Effector memory CD4-positive, alpha-beta T cell (primary cell): ENCODE measurements at regions not wholly inside any gene's neighbourhood (a gene's known extent, or its start where the extent isn't known, plus 50 kb on each side); places are given as distances from the start of the nearest gene placed in this dataset.
"Not testable (repeated sequence)": the region's sequence is repeated elsewhere in the genome, so short reads cannot be mapped to it uniquely, and the experiment has no call there.

ENCODE experiments used
- DNase-seq, 3 donors: peaks; one replicate each; pipeline ENCODE4 v3.0.0-alpha.2; 2020
- H3K27ac ChIP-seq: 2 replicates; pipeline ENCODE4 v1.7.0; 2013; ENCODE audit warnings: mild to moderate bottlenecking, low read length, moderate library complexity; ENCODE audit not compliant: insufficient read depth, poor library complexity, severe bottlenecking
- H3K27me3 ChIP-seq: replicated peaks from 2 replicates; pipeline ENCODE4 v1.7.0; 2013; ENCODE audit warnings: mild to moderate bottlenecking, low read length; ENCODE audit not compliant: insufficient read depth, control insufficient read depth, poor library complexity, severe bottlenecking
- H3K36me3 ChIP-seq: 2 replicates; pipeline ENCODE4 v1.7.0; 2013; ENCODE audit warnings: mild to moderate bottlenecking, low read length, moderate library complexity; ENCODE audit not compliant: control insufficient read depth, insufficient read depth
- H3K4me1 ChIP-seq: 2 replicates; pipeline ENCODE4 v1.7.0; 2013; ENCODE audit warnings: low read length, mild to moderate bottlenecking; ENCODE audit not compliant: control insufficient read depth, insufficient read depth, poor library complexity, severe bottlenecking
- H3K4me3 ChIP-seq: 2 replicates; pipeline ENCODE4 v1.7.0; 2013; ENCODE audit warnings: low read length, low read depth, mild to moderate bottlenecking; ENCODE audit not compliant: insufficient read depth, poor library complexity, severe bottlenecking
- H3K9me3 ChIP-seq: 2 replicates; pipeline ENCODE4 v1.7.0; 2013; ENCODE audit warnings: mild to moderate bottlenecking, low read length, moderate library complexity; ENCODE audit not compliant: control insufficient read depth

DNA sequence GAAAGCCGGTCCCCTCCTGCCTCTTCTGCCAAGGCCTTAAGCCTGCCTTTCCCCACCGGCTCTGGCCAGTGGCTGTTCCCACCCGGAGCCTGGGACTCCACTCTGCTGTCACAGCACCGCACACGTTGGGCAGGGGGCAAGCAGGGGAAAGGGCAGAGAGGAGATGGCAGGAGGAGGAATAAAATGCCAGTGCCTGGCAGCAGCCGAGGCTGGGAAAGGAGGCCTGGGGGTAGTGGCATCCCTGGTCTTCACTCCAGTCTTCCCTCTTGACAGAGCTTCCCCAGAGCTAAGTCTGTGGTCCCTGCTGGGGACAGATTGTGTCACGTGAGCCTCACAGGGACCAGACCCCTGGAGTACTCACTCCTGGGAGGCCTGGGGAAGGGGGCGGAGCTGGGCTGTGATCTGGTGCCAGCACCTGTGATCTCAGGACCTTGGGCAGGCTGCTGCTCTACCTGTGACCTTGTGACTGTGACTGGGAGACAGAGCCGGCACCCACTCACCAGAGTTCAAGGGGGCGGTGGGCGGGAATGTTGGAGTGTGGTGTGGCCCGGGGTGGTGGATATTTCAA, 97.2 kb upstream of the GSE1 start:
- Histone ChIP-seq H3K27ac (no peak overlapping the region), H3K36me3 (no peaks in the 10 kb centered on the region), H3K4me1 (no peaks in the 10 kb centered on the region), H3K27me3 (no peaks in the 10 kb centered on the region), H3K4me3 (no peak overlapping the region), H3K9me3 (no peaks in the 10 kb centered on the region)
- DNase-seq = no peak

DNA sequence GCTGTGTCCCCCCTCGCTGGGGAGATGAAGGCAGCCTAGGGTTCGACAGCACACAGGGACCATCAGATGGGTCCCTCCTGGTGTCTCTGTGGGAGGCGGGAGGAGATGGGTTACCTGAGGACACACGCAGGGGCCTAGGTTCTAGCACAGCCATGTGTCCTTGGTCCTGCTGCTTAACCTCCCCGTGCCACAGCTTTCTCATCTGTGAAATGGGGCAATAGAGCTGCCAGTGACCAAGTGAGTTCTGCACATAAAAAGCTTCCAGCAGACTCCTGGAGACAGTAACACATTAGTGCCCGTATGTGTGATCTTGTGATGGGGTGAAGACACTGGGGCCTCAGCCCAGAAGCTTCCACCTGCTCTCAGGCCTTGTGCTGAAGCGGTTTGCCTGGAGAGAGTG, 96.0 kb upstream of the GSE1 start:
- H3K4me3 ChIP-seq = no peak overlapping the region
- no peaks in the 10 kb centered on the region for H3K27me3 ChIP-seq
- no peak for DNase-seq
- H3K4me1 ChIP-seq = no peaks in the 10 kb centered on the region
- H3K9me3 ChIP-seq = no peaks in the 10 kb centered on the region
- H3K36me3 ChIP-seq = no peaks in the 10 kb centered on the region
- no peak overlapping the region for H3K27ac ChIP-seq

DNA sequence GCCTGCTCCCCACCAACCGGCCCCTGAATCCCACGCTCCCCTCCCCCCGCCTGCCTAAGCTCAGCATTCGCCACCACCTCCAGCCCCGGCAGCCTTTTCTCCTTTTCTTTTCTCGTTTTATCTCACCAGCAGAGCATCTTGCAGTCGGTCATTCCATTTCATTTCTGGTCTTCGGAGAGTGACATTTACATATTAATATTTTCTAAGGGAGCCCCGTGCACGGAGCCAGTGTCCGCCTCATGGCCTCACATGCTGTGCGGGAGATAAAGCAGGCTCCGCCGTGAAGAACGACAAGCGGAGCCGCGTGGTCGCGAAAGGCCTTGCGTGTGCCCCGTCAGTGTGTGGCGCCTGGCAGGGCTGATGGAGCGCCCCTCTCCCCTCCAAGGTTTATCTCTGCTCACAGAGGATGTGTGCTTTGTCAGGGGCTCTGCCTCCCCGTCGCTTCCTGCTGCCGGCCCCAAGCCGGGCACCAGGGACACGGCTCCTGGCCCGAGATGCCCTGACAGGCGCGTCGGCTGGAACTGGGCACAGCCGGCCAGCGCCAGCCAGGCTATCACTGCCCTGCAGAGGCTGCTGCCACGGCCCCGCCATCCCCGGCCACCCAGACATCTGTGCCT, 95.5 kb upstream of the GSE1 start:
- H3K9me3 ChIP-seq = no peaks in the 10 kb centered on the region
- no peaks in the 10 kb centered on the region for H3K27me3 ChIP-seq
- no peak overlapping the region for H3K4me3 ChIP-seq
- H3K4me1 ChIP-seq = no peaks in the 10 kb centered on the region
- no peak overlapping the region for H3K27ac ChIP-seq
- DNase-seq = no peak
- H3K36me3 ChIP-seq = no peaks in the 10 kb centered on the region

DNA sequence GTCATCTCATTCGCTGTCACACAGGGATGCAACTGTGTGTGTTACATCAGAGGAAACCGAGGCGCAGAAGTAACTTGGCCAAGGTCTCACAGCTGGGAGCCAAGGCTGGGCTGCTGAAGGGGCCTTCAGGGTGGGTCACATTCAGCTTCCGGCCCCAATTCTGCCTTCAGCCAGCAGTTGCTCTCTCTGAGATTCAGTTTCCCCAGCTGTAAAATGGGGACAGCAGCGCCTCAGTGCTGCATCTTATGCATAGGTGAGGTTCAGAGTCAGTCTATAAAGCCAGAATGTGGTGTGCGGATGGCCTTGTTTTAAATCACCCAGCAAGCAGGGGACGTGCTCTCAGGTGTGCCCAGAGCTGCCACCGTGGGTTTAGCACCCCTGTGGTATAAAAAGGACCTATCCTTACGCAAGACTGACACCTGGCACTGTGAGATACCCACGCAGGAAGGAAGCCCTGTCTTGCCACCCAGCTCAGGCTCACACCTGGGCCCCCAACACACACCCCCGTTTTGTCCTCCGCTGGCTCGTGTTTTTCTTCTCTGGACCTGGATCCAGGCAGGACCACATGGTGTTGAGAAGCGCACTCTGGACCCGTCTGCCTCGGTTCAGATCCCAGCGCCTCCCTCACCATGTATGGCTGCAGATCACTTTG, 94.6 kb upstream of the GSE1 start:
- no peaks in the 10 kb centered on the region for H3K36me3 ChIP-seq
- no peak overlapping the region for H3K27ac ChIP-seq
- DNase-seq = no peak
- no peak overlapping the region for H3K4me3 ChIP-seq
- no peaks in the 10 kb centered on the region for H3K27me3 ChIP-seq
- no peaks in the 10 kb centered on the region for H3K9me3 ChIP-seq
- H3K4me1 ChIP-seq = no peaks in the 10 kb centered on the region

DNA sequence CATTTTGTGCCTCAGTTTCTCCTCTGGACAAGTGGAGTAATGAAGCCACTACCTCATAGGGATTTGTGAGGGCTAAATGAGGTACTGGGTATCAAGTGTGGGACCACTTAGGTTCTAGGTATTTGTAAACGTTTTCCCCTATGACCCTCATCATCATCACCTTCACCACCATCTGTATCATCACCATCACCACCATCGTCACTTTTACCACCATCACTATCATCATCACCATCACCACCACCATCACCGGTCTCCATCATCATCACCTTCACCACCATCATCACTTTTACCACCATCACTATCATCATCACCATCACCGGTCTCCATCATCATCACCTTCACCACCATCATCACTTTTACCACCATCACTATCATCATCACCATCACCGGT, 94.1 kb upstream of the GSE1 start:
- H3K4me3 ChIP-seq, H3K4me1 ChIP-seq, H3K27ac ChIP-seq, H3K27me3 ChIP-seq, DNase-seq, H3K9me3 ChIP-seq, H3K36me3 ChIP-seq: not testable (repeated sequence)

DNA sequence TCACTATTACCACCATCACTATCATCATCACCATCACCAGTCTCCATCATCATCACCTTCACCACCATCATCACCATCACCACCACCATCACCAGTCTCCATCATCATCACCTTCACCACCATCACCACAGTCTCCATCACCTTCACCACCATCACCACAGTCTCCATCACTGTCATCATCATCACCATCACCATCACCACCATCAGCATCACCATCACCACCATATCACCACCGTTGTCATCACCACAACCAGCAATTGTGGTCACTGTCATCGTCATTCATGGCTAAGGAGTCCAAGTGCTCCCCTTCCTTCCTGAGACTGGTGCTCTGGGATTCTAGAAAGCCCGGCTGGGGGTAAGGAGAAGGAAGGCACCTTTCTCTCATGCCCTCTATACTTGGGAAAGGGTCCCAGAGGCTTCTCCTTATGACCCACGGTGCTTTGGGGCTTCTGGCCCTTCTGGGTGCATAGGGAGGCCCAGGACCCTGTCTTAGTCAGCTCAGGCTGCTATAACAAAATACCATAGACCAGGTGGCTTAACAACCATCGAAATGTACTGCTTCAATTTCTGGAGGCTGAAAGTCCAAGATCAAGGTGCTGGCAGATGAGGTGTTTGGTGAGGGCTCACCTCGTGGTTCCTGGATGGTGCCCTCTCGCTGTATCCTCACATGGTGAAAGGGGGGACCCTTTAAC, 93.4 kb upstream of the GSE1 start:
- no peaks in the 10 kb centered on the region for H3K27me3 ChIP-seq
- no peaks in the 10 kb centered on the region for H3K36me3 ChIP-seq
- no peak overlapping the region for H3K4me3 ChIP-seq
- H3K9me3 ChIP-seq = no peaks in the 10 kb centered on the region
- no peak for DNase-seq
- no peak overlapping the region for H3K27ac ChIP-seq
- no peaks in the 10 kb centered on the region for H3K4me1 ChIP-seq

DNA sequence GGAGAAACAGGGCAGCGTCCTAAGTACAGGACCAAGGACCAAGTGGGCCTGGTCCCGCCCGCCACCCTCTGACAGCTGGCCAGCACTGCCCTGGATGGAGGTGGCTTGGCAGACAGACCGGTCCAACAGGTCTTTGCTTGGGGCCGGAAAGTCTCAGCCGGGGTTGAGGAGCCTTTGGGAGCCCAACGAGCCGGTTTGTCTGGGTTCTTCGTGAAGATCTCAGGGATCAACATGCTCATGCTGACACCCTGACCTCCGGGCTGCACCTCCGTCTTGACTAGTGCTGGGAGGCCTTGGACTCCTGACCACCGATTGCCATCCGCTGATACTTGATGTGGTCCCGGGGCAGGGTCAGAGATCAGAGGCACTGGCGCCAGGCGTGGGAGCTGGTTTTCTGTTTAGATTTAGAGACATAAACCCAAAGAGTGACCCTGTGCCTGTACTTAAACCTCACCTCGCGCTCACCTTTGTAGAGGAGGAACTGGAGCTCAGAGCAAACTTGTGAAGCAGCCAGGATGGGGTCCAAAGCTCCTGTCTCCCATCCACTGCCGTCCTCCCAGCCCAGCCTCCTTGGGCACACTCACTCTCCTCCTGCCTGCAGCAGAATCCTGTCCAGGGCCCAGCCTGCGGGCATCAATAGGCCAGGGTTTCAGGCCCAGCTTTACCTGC, 92.1 kb upstream of the GSE1 start:
- Histone ChIP-seq H3K27ac (no peak overlapping the region), H3K27me3 (no peaks in the 10 kb centered on the region), H3K9me3 (no peaks in the 10 kb centered on the region), H3K36me3 (no peaks in the 10 kb centered on the region), H3K4me3 (no peak overlapping the region), H3K4me1 (no peaks in the 10 kb centered on the region)
- no peak for DNase-seq

DNA sequence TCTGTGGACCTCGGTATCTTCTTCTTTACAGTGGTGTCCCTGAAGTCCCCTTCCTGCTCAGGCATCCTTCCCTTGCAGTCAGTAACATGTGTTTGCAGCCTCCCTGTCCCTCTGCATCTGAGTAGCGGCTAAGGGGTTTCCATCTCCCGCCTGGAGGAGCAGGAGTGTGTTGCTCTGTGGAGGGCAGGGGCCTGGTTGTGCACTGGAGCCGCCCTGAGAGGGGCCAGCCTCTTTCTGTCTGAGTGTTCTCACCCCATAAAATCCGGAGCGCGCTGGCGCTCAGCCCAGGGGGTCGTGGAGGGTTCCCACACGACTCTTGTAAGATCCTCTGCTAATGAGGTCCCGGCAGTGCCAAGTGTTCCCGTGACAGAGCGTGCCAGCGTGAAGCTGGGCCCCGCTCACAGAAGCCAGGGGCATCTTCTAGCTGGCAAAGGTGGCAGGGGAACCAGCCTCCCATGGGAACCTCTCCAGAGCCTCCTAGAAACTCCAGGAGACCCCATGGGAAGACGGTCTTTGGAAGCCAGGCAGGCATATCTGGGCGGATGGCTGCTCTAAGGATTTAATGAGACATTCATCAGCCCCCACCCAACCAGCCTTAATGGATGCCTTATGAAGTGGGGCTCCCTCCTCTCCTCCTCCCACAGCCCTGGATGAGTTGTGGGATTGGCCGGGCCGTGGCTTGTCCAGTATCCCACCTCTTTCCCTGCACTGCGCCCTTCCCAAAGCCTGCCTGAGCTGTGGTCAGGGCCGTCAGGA, 91.4 kb upstream of the GSE1 start:
- DNase-seq = no peak
- H3K36me3 ChIP-seq = no peaks in the 10 kb centered on the region
- H3K27ac ChIP-seq = no peak overlapping the region
- H3K27me3 ChIP-seq = no peaks in the 10 kb centered on the region
- no peaks in the 10 kb centered on the region for H3K9me3 ChIP-seq
- H3K4me1 ChIP-seq = no peaks in the 10 kb centered on the region
- no peak overlapping the region for H3K4me3 ChIP-seq

DNA sequence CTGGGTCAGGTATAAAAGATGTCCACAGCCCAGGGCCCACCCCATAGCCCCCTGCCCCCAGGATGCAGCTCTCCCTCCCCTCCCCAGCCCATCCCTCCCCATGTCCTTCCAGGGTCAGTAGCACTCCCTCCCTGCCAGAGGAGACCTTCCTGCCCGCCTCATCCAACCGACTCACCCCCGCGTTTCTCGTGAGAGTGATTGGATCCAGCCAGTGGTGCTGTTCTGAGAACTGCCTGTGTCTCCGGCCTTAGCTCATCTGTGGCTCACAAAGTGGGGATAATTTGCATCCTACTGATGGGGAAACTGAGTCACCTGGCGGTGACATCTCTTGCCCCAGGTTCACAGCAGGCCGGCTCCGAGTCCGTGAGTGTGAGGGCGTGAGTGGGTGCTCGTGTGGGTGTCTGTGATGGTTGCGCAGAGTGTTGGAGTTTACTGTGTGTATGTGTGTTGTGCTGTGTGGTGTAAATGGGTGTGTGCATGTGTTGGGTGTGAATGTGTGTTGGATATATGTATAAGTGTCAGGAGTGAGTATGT, 90.7 kb upstream of the GSE1 start:
- no peak overlapping the region for H3K27ac ChIP-seq
- no peaks in the 10 kb centered on the region for H3K27me3 ChIP-seq
- no peaks in the 10 kb centered on the region for H3K36me3 ChIP-seq
- H3K4me3 ChIP-seq = no peak overlapping the region
- no peaks in the 10 kb centered on the region for H3K9me3 ChIP-seq
- no peaks in the 10 kb centered on the region for H3K4me1 ChIP-seq
- no peak for DNase-seq
